Pancreas (tissue), 10 donors: ENCODE measurements at regions not wholly inside any gene's neighbourhood (a gene's known extent, or its start where the extent isn't known, plus 50 kb on each side); places are given as distances from the start of the nearest gene placed in this dataset.
"Not testable (repeated sequence)": the region's sequence is repeated elsewhere in the genome, so short reads cannot be mapped to it uniquely, and the experiment has no call there.

Experiments
- ATAC-seq, 4 donors: fragments of 200-7000 bp; cut with Tn5 transposase; one replicate each; pipeline versions ENCODE4 v1.8.0 to v1.9.1; 2020; ENCODE audit warnings: mild to moderate bottlenecking in 4 of 4, moderate library complexity in 4 of 4
- DNase-seq, 6 donors: peaks; one replicate each; pipeline ENCODE4 v3.0.0-alpha.2; 2020
- FAIRE-seq: peaks from 2 replicates; lab custom pipeline; 2012; peaks lifted over from hg19 to GRCh38; lab: Jason Lieb, UNC
- H3K27ac ChIP-seq, 4 donors: fragments of 200-600 bp; sonication (generic); 1 replicate in 3 of 4; 2 replicates in 1 of 4; pipeline versions ENCODE4 v1.5.0 to v1.8.0; 2020
- H3K27me3 ChIP-seq, 4 donors: fragments of 200-600 bp; one replicate each; pipeline ENCODE4 v1.8.0; 2021
- H3K36me3 ChIP-seq, 3 donors: fragments of 200-600 bp; sonication (generic) in 1 of 3; one replicate each; pipeline versions ENCODE4 v1.5.0 to v1.8.0; 2020 to 2021
- H3K4me1 ChIP-seq, 3 donors: fragments of 200-600 bp; one replicate each; pipeline ENCODE4 v1.8.0; 2021
- H3K4me3 ChIP-seq, 4 donors: fragments of 200-600 bp; sonication (generic) in 2 of 4; one replicate each; pipeline versions ENCODE4 v1.5.0 to v1.8.0; 2020 to 2021
- H3K9me3 ChIP-seq, 4 donors: fragments of 200-600 bp; one replicate each; pipeline ENCODE4 v1.8.0; 2021
- WGBS, 2 donors: extraction: QIAGEN DNeasy Blood & Tissue Kit; methylation state at CpG; one replicate each; pipeline ENCODE4 v1.1.7; 2013; 5-methylcytosine and 5-hydroxymethylcytosine counted together
- intact Hi-C, 3 donors: fragments of 100-400 bp; cut with DNase I; formaldehyde crosslinking; loops; one replicate each; pipeline versions ENCODE4 v1.11.1 to v1.14.2; 2022
- TF ChIP-seq, protein P1 (sequence below), 4 donors: fragments of 200-600 bp; sonication (generic) in 3 of 4; IDR thresholded peaks; one replicate each; pipeline versions ENCODE4 v1.5.0 to v1.8.0; 2021; ENCODE audit warnings: antibody characterized with exemption in 4 of 4
- donor health status: healthy with polysubstance abuse.
- donor health status: DM: no; HTN: no; CAD: no; lungs with moderate emphysema.
- donor health status: DM: no; HTN: no; CAD: no.
- donor health status: control.
- donor health status: control.
- donor health status: Bipolar disorder and iron deficiency.
- donor health status: DM: yes; HTN: yes; CAD: no.
- donor health status: DM: no; HTN: no; CAD: no.
- donor health status: DM: no; HTN: no; CAD: no.
- donor health status: DM: yes; HTN: yes; CAD: no.

DNA sequence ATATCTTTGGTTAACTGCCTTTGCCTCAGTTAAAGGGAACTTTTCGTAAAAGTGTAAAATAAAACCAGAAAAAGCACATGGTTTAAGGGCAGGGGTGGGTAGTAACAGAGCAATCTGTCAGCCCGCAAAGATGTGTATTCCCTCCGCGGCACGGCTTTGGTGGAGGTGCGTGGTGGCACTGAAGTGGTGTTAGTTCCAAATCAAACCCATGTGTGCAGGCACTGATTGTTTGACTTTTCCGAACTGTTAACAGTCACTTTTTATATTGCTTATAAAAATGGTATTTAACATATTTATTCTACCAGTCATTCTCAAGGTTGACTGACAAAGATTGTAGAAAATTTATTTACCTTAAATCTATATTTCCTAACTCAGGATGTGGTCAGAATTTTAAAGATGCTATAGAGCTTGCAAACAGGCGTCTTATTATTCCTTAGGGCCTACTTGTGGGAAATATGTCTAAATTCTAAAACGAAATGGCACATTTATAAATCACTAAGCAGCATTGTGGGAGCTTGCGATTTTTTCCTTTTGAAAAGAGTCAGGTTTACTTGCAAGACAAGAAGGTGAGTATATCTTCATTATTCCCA, 272.7 kb upstream of the PCDH18 start:
- no peak for ATAC-seq

DNA sequence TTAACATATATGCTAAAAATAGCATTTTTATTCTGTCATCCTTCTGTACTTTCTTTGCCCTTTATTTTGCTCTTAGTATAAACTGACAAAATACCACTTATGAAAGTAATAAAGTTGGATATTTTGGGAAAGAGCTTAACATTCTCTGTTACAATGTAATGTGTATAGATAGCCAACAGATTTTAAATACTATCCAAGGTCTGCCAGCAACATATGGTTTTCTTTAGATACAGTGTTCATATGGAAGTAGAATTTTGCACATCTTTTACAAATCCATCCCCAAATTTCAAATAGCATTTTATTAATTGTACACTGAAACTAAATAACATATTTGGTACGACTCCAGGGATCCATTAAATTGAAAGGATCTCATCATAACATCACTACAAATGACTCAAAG, 268.6 kb upstream of the PCDH18 start:
- no peak for ATAC-seq

More for the DNA sequence above, 272.7 kb upstream of the PCDH18 start:
- Histone ChIP-seq H3K4me1 (no peaks in the 10 kb centered on the region), H3K36me3 (no peaks in the 10 kb centered on the region), H3K27ac (no peak overlapping the region), H3K27me3 (no peaks in the 10 kb centered on the region), H3K4me3 (no peak overlapping the region), H3K9me3 (no peaks in the 10 kb centered on the region)
- no peak for FAIRE-seq
- intact Hi-C loops, result no loop called here
- DNase-seq, result no peak
- TF ChIP-seq, protein P1, sequence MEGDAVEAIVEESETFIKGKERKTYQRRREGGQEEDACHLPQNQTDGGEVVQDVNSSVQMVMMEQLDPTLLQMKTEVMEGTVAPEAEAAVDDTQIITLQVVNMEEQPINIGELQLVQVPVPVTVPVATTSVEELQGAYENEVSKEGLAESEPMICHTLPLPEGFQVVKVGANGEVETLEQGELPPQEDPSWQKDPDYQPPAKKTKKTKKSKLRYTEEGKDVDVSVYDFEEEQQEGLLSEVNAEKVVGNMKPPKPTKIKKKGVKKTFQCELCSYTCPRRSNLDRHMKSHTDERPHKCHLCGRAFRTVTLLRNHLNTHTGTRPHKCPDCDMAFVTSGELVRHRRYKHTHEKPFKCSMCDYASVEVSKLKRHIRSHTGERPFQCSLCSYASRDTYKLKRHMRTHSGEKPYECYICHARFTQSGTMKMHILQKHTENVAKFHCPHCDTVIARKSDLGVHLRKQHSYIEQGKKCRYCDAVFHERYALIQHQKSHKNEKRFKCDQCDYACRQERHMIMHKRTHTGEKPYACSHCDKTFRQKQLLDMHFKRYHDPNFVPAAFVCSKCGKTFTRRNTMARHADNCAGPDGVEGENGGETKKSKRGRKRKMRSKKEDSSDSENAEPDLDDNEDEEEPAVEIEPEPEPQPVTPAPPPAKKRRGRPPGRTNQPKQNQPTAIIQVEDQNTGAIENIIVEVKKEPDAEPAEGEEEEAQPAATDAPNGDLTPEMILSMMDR (IDR thresholded peaks at IDR 0.05), result no peak
- 80 to 86% methylated on average over 10 of the region's 10 CpGs for WGBS, 2 donors

DNA sequence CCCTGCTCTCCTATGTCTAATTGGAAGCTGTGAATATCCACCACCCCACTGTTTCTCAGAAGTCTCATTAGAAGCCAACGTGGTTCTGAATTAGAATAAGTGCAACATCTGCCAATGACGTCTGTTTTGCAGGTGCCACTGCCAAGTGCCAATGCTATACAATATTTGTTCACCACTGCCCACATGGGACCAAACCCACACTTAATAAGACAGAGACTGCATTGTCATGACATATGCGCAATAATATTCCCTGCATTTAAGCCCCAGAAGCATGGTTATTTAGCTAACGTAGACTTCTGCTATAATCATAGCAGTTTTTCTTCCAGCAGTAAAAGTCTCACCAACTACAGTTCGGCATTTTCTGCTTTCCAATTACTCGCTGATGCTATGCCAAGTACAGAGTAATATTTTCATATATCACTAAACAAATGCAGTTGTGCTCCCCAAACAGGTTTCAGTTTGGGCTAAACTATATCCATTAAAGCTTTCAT, 262.5 kb upstream of the PCDH18 start:
- H3K9me3 ChIP-seq, result no peaks in the 10 kb centered on the region
- H3K4me1 ChIP-seq, result no peaks in the 10 kb centered on the region
- H3K36me3 ChIP-seq, result no peaks in the 10 kb centered on the region
- no peak overlapping the region for H3K4me3 ChIP-seq
- intact Hi-C loops, result no loop called here
- no peak for FAIRE-seq
- no peak for DNase-seq
- WGBS, 2 donors, result 35 to 50% methylated on average over 6 of the region's 6 CpGs
- ATAC-seq, result peak in 1 of 4 donors; percentile 46
- H3K27me3 ChIP-seq, result no peaks in the 10 kb centered on the region
- TF ChIP-seq, protein P1 (IDR thresholded peaks at IDR 0.05), result no peak
- H3K27ac ChIP-seq, result no peak overlapping the region

More for the DNA sequence above, 268.6 kb upstream of the PCDH18 start:
- Histone ChIP-seq H3K36me3 (no peaks in the 10 kb centered on the region), H3K27ac (no peak overlapping the region), H3K4me1 (no peaks in the 10 kb centered on the region), H3K4me3 (no peak overlapping the region), H3K9me3 (no peaks in the 10 kb centered on the region), H3K27me3 (no peaks in the 10 kb centered on the region)
- intact Hi-C loops, result no loop called here
- peak; percentile 5 for FAIRE-seq
- TF ChIP-seq, protein P1 (IDR thresholded peaks at IDR 0.05), result no peak
- DNase-seq, result no peak
- WGBS, 2 donors, result 0 to 33% methylated on average over 1 of the region's 1 CpG

DNA sequence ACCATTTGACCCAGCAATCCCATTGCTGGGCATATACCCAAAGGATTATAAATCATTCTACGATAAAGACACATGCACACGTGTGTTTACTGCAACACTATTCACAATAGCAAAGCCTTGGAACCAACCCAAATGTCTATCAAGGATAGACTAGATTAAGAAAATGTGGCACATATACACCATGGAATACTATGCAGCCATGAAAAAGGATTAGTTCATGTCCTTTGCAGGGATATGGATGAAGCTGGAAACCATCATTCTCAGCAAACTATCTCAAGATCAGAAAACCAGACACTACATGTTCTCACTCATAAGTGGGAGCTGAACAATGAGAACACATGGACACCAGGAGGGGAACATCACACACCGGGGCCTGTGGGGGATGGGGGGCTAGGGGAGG, 257.0 kb upstream of the PCDH18 start:
- H3K4me3 ChIP-seq, H3K4me1 ChIP-seq, H3K9me3 ChIP-seq, ATAC-seq, intact Hi-C loops, DNase-seq, FAIRE-seq, H3K36me3 ChIP-seq, H3K27ac ChIP-seq, H3K27me3 ChIP-seq: not testable (repeated sequence)
- 79 to 86% methylated on average over 3 of the region's 3 CpGs for WGBS, 2 donors

DNA sequence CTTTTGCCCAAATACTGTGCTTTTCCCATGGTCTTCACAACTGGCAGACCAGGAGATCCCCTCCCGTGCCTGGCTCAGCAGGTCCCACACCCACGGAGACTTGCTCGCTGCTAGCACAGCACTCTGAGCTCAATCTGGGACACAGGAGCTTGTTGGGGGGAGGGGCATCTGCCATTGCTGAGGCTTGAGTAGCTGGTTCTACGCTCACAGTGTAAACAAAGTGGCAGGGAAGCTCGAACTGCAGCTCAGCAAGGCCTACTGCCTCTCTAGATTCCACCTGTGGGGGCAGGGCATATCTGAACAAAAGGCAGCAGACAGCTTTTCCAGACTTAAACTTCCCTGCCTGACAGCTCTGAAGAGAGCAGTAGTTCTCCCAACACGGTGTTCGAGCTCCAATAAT, 251.6 kb upstream of the PCDH18 start:
- H3K27me3 ChIP-seq, H3K4me3 ChIP-seq, H3K9me3 ChIP-seq, DNase-seq, H3K36me3 ChIP-seq, H3K27ac ChIP-seq, intact Hi-C loops, FAIRE-seq, ATAC-seq, H3K4me1 ChIP-seq: not testable (repeated sequence)
- 60 to 64% methylated on average over 7 of the region's 7 CpGs for WGBS, 2 donors

DNA sequence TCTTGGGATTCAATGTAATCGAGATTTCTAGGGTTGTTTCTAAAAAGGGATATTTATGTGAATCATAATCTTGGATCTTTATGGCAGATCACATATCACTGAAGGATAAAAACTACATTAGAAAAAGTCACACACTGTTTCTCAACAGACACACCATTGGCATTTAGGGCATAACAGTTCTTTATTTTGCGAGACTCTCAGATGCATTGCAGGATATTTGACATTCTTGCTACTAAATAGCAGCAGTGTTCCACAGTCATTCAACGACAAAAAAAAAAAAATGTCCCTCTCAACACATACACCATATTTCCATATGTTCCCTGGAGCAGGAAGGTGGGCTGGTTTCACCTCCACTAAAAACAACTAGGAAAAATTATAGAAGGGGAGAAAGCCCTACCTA, 243.4 kb upstream of the PCDH18 start:
- FAIRE-seq (no peak), DNase-seq (no peak), ATAC-seq (no peak)
- WGBS, 2 donors, result 55 to 62% methylated on average over 3 of the region's 3 CpGs
- intact Hi-C loops, result no loop called here
- H3K9me3 ChIP-seq, result no peaks in the 10 kb centered on the region
- no peak overlapping the region for H3K27ac ChIP-seq
- H3K36me3 ChIP-seq, result no peaks in the 10 kb centered on the region
- H3K27me3 ChIP-seq, result no peaks in the 10 kb centered on the region
- H3K4me3 ChIP-seq, result no peak overlapping the region
- no peaks in the 10 kb centered on the region for H3K4me1 ChIP-seq
- TF ChIP-seq, protein P1 (IDR thresholded peaks at IDR 0.05), result no peak
